Chondrocyte (in vitro differentiated cells): ENCODE measurements at regions not wholly inside any gene's neighbourhood (a gene's known extent, or its start where the extent isn't known, plus 50 kb on each side); places are given as distances from the start of the nearest gene placed in this dataset.

Experiments
- DNase-seq: peaks from one replicate; pipeline ENCODE4 v3.0.0; 2021; ENCODE audit warnings: mixed read lengths, low spot score
- H3K27ac Mint-ChIP-seq: one replicate; pipeline ENCODE4 v1.8.0; 2021; ENCODE audit warnings: mild to moderate bottlenecking, moderate library complexity, mixed read lengths; ENCODE audit not compliant: unreplicated experiment
- H3K27me3 Mint-ChIP-seq: 2 replicates; pipeline ENCODE4 v1.8.0; 2021; ENCODE audit warnings: low read depth, mixed read lengths
- H3K36me3 Mint-ChIP-seq: 2 replicates; pipeline ENCODE4 v1.8.0; 2021; ENCODE audit warnings: low read depth, mixed read lengths
- H3K4me1 Mint-ChIP-seq: 2 replicates; pipeline ENCODE4 v1.8.0; 2021; ENCODE audit warnings: low read depth, mild to moderate bottlenecking, mixed read lengths
- H3K4me3 Mint-ChIP-seq: one replicate; pipeline ENCODE4 v1.8.0; 2021; ENCODE audit warnings: mild to moderate bottlenecking, moderate library complexity, mixed read lengths; ENCODE audit not compliant: unreplicated experiment
- H3K9me3 Mint-ChIP-seq: 2 replicates; pipeline ENCODE4 v1.8.0; 2021; ENCODE audit warnings: low read depth, mixed read lengths
- TF ChIP-seq, protein P1 (sequence below): fragments of 200-600 bp; sonication (generic); IDR thresholded peaks from 2 replicates; pipeline ENCODE4 v1.5.0; 2021; ENCODE audit warnings: antibody characterized with exemption, mild to moderate bottlenecking, moderate library complexity

DNA sequence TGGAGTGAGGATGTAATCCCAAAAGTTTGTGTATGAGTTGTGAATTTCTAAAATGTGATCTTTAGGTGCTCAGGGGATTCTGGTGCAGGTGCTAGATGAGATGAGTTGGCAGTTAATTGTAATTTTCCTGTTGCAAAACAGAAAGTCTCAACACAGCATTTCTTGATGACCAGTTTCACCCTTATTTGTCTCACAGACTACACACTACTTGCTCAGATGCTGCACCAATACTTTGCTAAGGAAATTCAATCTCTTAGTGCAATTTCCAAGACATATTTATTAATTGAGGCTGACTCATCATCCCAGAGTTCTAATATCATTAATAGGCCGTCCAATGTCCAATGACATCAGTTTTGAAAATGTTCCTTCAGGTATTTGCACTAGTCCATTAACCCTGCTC, 159.2 kb upstream of the SFRP2 start:
- Mint-ChIP-seq H3K4me3 (peak overlapping the region; percentile 21), H3K36me3 (peaks cover 11% of the 10 kb centered on the region), H3K4me1 (peaks cover 41% of the 10 kb centered on the region), H3K27me3 (no peaks in the 10 kb centered on the region), H3K27ac (no peak overlapping the region), H3K9me3 (peaks cover 17% of the 10 kb centered on the region)
- TF ChIP-seq, protein P1, sequence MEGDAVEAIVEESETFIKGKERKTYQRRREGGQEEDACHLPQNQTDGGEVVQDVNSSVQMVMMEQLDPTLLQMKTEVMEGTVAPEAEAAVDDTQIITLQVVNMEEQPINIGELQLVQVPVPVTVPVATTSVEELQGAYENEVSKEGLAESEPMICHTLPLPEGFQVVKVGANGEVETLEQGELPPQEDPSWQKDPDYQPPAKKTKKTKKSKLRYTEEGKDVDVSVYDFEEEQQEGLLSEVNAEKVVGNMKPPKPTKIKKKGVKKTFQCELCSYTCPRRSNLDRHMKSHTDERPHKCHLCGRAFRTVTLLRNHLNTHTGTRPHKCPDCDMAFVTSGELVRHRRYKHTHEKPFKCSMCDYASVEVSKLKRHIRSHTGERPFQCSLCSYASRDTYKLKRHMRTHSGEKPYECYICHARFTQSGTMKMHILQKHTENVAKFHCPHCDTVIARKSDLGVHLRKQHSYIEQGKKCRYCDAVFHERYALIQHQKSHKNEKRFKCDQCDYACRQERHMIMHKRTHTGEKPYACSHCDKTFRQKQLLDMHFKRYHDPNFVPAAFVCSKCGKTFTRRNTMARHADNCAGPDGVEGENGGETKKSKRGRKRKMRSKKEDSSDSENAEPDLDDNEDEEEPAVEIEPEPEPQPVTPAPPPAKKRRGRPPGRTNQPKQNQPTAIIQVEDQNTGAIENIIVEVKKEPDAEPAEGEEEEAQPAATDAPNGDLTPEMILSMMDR = no peak
- no peak for DNase-seq

DNA sequence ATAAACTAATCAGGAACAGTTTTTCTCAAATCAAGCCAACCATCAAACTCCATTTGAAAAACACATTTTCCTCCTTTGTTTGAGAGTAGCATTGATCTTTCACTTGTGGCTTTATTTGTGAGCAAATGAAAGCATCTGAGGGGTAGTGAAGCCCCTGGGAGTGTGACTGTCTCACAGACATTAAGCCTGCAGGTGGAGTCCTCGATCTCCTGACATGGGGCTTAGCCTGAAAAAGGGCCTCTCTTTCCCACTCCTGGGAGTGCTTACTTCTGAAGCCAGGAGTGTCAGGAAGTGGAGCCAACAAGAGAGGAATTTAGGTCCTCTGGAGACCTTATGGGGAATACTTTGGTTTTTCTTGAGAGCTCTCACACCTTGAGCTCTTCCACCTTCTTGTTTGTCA, 158.2 kb upstream of the SFRP2 start:
- H3K27me3 Mint-ChIP-seq = no peaks in the 10 kb centered on the region
- peaks cover 17% of the 10 kb centered on the region for H3K9me3 Mint-ChIP-seq
- no peak overlapping the region for H3K27ac Mint-ChIP-seq
- no peak overlapping the region for H3K4me3 Mint-ChIP-seq
- H3K4me1 Mint-ChIP-seq = peaks cover 41% of the 10 kb centered on the region
- H3K36me3 Mint-ChIP-seq = peaks cover 11% of the 10 kb centered on the region
- TF ChIP-seq, protein P1 = no peak
- DNase-seq = no peak

DNA sequence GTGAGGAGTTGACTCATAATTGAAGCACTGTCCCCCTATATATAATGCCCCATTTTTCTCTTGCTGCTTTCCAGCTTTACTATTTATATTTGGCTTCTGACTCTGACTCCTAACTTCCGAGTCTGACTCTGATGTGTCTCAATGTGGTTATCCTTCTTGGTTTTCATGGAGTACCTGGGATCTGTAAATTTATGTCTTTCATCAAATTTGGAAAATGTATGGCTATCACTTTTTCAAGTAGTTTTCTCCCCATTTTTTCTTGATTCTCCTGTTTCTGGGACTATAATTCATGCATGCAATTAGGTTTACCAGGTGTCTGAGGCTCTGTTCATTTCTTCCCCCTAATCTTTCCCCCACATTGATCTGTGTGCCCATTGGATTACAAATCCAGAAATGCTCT, 156.8 kb upstream of the SFRP2 start:
- Mint-ChIP-seq H3K9me3 (peaks cover 17% of the 10 kb centered on the region), H3K36me3 (peaks cover 11% of the 10 kb centered on the region), H3K27me3 (no peaks in the 10 kb centered on the region), H3K27ac (no peak overlapping the region), H3K4me3 (no peak overlapping the region), H3K4me1 (peaks cover 41% of the 10 kb centered on the region)
- DNase-seq = no peak
- TF ChIP-seq, protein P1 = no peak

DNA sequence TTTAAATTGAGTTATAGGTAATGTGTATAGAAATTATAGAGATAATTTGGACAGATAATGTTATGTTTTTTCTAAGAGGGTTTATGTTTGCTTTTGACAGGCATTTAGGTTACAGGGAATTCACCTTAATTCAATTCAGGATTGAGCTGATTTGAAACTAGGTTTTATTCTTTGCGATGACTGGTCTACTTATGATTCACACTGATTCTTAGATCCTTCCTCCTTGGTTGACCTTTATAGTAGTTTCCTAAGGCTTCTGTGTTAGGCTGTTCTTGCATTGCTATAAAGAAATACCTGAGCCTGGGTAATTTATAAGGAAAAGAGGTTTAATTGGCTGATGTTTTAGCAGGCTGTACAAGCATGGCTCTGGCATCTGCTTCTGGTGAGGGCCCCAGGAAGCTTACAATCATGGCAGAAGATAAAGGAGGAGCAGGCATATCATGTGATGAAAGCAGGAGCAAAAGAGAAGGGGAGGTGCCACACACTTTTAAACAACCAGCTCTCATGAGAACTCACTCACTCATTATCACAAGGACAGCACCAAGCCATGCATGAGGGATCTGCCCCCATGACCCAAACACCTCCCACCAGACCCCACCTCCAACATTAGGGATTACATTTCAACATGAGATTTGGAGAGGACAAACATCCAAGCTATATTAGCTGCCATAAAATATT, 155.0 kb upstream of the SFRP2 start:
- no peak for DNase-seq
- Mint-ChIP-seq H3K4me3 (no peak overlapping the region), H3K9me3 (peaks cover 17% of the 10 kb centered on the region), H3K36me3 (peaks cover 11% of the 10 kb centered on the region), H3K27ac (no peak overlapping the region), H3K4me1 (peaks cover 41% of the 10 kb centered on the region), H3K27me3 (no peaks in the 10 kb centered on the region)
- TF ChIP-seq, protein P1 = no peak

DNA sequence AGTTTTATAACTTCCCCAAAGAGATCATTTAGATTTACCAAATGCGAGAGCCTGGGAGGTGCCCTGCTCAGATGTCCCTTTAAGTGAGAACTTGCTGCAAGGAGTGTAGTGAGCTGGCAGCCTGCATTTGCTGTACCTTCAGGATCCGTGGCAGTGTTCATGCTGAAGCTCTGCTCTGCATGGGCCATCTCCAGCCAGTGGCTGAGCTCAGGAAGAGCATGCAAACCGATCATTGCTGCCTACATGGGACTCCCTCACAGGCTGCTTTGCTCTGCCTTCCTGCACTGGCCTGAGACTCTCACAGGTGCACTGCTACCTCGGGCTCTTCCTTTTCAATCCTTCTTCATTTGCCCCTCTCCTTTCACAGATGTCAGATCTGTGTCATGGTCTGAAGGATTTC, 152.0 kb upstream of the SFRP2 start:
- H3K36me3 Mint-ChIP-seq = peaks cover 7% of the 10 kb centered on the region

More for the DNA sequence above, 152.0 kb upstream of the SFRP2 start:
- peaks cover 12% of the 10 kb centered on the region for H3K9me3 Mint-ChIP-seq
- H3K27me3 Mint-ChIP-seq = no peaks in the 10 kb centered on the region
- DNase-seq = no peak
- peak overlapping the region; percentile 49 for H3K27ac Mint-ChIP-seq
- TF ChIP-seq, protein P1 = no peak
- H3K4me3 Mint-ChIP-seq = no peak overlapping the region
- peaks cover 32% of the 10 kb centered on the region for H3K4me1 Mint-ChIP-seq
